GM21528 (cell line): ENCODE measurements at regions not wholly inside any gene's neighbourhood (a gene's known extent, or its start where the extent isn't known, plus 50 kb on each side); places are given as distances from the start of the nearest gene placed in this dataset.

Source experiments
- ATAC-seq: cut with Tn5 transposase; IDR thresholded peaks from one replicate; pipeline ENCODE4 v1.9.1; 2021; ENCODE audit warnings: mild to moderate bottlenecking, moderate library complexity; ENCODE audit not compliant: unreplicated experiment, low FRiP score

GRCh38 chr21:31570824-31571566, 88.5 kb upstream of the SOD1 start:
- no peak for ATAC-seq

GRCh38 chr21:31566611-31567010, 92.9 kb upstream of the SOD1 start:
- ATAC-seq, result no peak

DNA sequence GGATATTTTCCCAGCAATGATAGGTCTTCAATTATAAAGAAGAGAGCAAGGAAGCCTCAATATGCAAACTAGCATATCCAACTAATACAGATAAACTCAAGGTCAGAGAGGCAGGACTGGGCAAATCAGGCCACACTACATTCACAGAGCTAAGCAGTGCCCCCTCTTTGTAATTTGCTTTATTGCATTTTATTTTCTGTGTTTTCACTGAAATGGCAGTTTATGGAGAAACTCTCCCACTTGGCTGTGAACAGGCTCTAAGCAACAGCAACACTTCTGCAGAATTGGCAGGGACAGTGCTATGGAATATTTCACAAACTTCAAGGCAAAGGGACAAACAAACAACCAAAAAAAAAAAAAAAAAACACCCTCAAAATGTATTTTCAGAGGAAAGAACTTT, 93.4 kb upstream of the SOD1 start:
- no peak for ATAC-seq

GRCh38 chr21:31564439-31564838, 95.1 kb upstream of the SOD1 start:
- ATAC-seq, result no peak

- ATAC-seq, result no peak
Measured at GRCh38 chr21:31560479-31560878, 99.0 kb upstream of the SOD1 start.

DNA sequence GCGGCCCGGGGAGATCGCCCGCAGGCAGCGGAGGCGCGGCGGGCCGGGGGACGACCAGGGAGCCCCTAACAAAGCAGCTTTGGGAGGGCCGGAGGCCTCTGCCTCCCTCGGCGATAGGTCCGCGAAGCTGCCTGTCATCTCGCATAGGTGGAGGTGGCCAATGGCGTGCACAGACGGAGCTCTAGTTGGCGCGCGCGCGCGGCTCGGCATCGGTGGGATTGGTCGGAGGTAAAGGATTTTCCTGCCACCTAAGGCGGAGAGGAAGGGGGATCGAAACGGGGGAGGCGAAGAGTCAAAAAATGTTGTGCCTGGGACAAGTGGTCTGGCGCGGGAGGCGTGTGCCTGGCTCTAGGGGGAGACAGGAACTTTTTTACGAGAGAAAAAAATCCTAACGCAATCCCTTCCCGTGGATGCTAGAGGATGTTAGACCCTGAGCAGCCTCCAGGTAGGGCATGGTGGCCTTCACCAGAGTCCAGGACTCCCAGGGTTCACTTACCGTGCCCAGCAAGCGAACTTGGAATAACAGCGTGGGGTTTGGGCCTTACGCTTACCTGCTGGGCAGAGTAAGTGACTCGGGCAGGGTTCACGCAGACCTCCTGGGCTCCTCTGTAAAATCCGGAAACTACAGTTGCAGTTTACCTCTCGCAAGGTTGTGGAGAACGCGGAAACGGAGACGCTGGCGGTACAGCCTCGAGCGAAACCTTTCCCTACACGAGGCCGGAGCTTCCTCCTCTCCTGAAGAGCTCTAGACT, 99.9 kb upstream of the SOD1 start:
- peak; percentile 89 for ATAC-seq

DNA sequence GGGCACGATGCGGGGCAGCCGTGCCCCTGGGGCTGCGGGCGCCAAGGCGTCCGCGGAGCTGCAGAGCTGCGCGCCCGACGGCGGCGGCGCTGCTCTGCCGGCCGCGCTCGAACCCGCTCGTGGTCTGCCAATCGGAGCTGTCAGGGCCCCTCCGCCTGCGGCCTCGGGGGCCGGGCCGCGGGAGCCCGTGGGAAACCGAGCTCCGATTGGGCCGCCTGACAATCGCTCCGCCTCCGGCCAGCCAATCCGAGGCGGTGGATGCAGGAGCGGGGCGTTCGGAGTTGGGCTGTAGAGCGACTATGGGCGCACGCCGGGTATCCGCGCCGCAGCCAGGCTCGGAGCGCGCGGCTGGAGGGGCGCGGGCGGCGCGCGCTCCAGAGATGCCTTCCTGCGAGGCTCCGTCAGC, 100.5 kb upstream of the SOD1 start:
- peak; percentile 93 for ATAC-seq

GRCh38 chr21:31558189-31558961, 101.1 kb upstream of the SOD1 start:
- ATAC-seq, result no peak

DNA sequence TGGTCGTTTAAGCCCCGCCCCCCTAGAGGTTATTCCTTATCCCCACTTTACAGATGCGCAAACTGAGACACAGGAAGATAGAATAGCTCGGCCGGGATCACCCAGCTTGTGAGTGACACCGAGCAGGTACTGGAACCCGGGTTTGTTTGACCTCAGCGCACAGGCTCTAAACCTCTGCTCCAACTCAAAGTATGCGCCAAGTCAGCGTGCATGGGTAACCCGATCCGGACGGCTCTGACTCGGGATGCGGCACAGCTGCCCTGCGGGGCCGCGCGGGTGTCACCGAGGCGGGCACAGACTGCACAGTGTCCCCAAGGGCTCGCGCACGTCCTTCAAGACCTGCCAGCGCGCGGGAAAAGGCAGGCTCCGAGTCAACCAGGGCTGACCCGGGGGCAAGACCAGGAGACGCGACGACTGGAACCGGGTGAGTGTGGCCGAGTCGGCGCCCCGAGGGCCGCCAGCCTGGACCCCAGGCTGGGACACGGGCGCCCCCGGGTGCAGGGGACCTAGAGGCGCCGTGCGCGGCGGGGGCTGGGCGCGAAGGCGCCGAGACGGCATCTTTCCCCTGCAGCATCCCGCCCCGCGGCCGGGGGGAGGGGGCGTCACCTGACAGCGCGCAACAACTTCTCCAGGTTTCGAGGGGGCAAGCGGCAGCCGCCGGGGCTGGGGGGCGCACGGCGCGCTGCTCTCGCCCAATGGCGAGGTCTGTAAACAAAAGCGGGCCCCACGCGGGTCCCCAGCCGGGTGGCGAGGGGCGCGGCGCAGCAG, 101.9 kb upstream of the SOD1 start:
- ATAC-seq, result no peak

GRCh38 chr21:31556662-31557061, 102.8 kb upstream of the SOD1 start:
- no peak for ATAC-seq

DNA sequence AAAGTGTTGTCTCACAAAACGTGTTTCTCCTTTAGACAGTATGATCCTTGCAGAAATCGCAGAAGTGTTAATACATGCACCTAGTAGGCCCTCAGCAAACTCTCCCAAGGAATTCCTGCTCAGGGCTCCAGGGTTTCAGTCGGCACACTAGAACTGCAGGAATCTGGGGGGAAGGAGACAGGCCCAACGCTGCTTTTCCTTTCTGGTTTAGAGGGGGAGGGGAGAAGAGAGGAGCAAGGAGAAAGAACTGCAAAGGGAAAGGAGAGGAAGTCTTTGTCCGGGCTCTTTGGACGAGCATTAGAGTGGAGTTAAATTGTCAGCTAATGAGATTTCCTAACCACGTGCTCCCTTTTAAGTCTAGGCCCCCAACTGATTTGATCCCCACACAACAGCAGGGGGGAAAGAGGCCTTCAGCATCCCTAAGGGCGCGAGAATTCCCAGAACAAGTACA, 103.7 kb upstream of the SOD1 start:
- ATAC-seq, result no peak

DNA sequence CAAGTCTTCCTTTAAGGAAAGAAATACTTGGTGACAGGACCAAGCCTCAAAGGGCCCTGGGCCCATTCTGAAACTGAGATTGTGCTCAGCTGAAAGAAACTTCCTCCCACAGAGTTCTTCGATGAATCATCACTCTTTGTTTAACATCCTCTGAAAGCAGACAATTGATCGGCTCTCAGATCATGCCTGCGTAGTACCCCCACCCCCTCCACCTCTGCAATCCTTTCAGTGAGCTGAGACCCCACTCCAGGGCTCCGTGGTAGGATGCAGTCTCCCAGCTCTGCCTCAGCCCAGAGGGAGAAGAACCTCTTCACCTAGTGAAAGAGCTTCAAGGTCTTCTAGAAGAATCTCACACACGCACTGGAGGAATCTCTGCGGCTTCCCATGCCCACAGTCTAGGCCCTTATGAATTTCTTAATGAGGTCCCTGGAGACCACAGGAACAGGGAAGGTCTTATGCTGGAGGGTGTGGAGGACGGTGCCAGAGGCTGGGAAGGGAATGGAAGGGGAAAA, 104.9 kb upstream of the SOD1 start:
- peak; percentile 39 for ATAC-seq

- ATAC-seq, result no peak
Measured at GRCh38 chr21:31553926-31554325, 105.6 kb upstream of the SOD1 start.

DNA sequence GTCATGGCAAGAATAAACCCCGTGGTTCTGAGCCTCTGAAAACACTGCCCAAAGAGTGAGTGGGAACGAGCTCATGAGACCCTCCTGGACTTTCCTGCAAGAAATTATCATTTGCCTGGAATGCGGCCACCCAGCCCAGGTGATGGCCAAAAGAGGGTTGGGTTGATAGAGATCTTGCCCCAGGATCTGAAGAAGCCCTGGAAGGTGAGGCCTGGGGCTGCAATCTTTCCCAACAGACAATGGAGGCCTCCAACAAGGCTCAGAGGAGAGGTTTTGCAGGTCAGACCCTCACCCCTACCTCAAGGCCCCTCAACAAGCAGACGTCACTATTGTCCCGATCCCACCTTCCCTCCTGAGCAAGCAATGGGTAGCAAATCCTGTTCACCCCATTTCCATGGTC, 106.0 kb upstream of the SOD1 start:
- ATAC-seq, result no peak

DNA sequence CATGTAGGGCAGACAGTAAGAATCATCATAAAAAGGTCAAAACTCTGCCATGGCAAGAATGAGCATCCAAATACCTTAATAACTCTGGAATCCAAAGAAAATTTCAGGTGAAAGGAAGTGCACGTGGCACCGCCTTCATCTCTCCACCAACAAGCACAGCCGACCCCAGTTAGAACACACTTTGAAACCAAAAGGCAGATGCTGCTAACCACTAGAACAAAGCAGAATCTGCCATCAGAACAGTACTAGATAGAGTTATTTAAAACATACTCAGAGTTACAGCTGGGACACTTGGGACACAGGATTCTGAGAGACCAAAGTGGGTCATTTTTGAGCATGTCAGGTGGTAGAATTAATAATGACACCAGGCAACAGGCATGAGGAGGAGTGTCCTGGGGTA, 106.7 kb upstream of the SOD1 start:
- ATAC-seq, result no peak

DNA sequence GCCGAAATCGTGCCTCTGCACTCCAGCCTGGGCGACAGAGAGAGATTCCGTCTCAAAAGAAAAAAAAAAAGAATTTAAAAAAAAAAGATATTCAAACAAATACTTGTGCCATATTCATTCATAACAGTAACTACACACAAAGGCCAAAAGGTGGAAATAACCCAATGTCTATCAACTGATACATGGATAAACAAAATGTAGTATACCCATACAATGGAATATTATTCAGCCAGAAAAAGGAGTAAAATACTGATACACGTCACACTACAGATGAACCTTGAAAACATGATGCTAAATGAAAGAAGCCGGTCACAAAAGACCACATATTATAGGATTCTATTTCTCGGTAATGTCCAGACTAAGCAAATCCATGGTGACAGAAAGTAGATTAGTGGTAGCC, 109.4 kb upstream of the SOD1 start:
- ATAC-seq, result no peak

GRCh38 chr21:31548688-31549087, 110.8 kb upstream of the SOD1 start:
- ATAC-seq, result no peak

DNA sequence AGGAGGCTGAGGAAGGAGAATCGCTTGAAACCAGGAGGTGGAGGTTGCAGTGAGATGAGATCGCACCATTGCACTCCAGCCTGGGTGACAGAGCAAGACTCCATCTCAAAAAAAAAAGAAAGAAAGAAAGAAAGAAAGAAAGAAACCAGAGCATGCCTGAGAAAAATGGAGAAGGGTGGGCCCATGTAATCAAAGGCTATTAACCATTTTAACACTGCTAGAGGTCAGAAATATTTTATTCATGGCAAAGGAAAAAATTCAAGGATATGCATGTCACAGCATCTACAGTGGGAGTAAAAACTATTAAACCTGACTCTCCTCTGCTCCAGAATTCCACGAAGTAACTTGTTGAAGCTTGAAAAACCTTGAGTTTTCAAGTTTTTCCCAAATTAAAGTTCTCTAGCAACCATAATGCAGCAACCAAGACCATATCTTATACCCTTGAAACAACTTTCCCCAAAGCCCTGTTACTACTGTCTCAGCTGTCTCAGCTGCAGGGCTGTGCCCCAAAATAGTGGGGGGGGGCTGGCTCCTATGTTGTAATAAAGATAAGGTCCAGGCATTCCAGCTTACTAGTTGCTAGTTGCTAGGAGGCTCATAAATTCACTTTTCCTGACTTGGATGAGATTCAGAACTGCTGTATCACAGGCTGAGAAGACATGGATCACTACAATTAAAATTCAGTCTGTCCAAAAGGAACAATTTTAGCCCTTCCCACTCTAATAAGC, 112.9 kb upstream of the SOD1 start:
- ATAC-seq, result no peak

DNA sequence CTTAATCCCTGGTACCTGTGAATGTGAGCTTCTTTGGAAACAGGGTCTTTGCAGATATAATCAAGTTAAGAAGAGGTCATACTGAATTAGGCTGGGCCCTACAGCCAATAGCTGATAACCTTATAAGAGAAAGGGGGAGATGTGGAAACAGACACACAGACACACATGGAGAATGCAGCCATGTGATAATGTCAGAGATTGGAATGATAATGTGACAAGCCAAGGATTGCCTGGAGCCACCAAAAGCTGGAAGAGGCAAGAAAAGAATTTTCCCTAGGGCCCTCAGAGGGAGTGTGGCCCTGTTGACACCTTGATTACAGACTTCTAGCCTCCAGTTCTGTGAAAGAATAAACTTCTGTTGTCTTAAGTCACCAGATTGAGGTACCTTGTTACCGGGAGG, 114.5 kb upstream of the SOD1 start:
- no peak for ATAC-seq

DNA sequence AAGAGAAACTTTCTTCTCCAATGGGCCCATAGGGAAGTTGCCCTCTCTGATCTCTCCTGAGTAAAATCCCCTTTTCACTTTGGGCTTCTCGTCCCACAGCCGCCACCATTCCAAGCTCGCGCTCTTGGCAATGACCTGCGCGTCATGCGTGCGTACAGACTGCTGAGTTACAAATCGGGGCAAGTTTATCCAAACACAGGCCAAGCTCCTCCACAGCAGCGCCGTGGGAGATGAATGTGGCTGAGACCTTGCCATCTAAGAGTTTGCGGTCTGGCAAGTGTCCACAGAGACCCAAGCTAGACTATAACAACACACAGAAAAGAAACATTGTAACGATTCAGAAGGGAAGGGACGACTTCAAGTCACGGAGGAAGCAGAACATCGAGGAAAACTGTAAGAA, 116.3 kb upstream of the SOD1 start:
- ATAC-seq, result no peak
